ENCODE measurements at regions not wholly inside any gene's neighbourhood (a gene's known extent, or its start where the extent isn't known, plus 50 kb on each side); places are given as distances from the start of the nearest gene placed in this dataset.

DNA sequence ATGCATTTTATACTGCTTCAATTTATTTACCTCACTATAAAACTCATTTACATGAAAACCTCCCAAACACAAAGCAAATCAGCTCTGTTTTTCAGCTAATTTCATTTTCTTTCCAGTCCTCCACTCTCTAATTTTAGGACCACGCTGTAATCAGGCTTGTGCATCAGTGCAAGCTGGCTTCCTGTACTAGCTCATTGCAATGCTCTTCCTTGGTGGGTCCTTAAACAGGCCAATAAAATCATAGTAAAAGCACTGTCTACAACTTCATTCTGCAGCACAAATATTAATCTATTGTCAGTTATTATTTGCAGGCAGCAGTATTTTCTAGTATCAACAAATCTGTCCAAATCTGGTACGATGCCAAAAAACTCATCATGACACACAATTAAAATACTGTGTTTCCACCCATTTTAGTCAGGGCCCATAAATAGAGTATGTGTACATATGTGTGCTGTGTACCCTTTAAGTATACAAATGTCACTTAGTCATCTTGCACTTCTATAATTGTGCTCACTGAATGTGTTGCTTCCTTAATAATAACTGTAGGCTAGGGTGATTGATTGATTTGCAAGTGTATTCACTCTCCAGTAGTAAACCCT is 178.2 kb upstream of the HCCS start:
- H3K4me1 ChIP-seq (ENCODE audit: insufficient read depth, low read length) = no peaks in the 10 kb centered on the region
- H3K4me3 ChIP-seq (ENCODE audit: insufficient read depth, low read depth, low read length) = no peak overlapping the region
- H3K9me3 ChIP-seq (ENCODE audit: insufficient read depth, low read depth, low read length) = no peaks in the 10 kb centered on the region
- no peak overlapping the region for H3K4me2 ChIP-seq (ENCODE audit: low read length)
- H3K9ac ChIP-seq (ENCODE audit: low read length) = no peak overlapping the region
- peak; percentile 86 for FAIRE-seq
- H3K36me3 ChIP-seq (ENCODE audit: insufficient read depth, low read length) = no peaks in the 10 kb centered on the region
- H3K36me3 Mint-ChIP-seq (ENCODE audit: low read depth, unreplicated experiment) = no peaks in the 10 kb centered on the region
- no peak overlapping the region for H2AFZ ChIP-seq (ENCODE audit: low read depth, low read length)
- no peak overlapping the region for H3K4me3 Mint-ChIP-seq (ENCODE audit: unreplicated experiment)
- TF ChIP-seq, protein P1, sequence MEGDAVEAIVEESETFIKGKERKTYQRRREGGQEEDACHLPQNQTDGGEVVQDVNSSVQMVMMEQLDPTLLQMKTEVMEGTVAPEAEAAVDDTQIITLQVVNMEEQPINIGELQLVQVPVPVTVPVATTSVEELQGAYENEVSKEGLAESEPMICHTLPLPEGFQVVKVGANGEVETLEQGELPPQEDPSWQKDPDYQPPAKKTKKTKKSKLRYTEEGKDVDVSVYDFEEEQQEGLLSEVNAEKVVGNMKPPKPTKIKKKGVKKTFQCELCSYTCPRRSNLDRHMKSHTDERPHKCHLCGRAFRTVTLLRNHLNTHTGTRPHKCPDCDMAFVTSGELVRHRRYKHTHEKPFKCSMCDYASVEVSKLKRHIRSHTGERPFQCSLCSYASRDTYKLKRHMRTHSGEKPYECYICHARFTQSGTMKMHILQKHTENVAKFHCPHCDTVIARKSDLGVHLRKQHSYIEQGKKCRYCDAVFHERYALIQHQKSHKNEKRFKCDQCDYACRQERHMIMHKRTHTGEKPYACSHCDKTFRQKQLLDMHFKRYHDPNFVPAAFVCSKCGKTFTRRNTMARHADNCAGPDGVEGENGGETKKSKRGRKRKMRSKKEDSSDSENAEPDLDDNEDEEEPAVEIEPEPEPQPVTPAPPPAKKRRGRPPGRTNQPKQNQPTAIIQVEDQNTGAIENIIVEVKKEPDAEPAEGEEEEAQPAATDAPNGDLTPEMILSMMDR (IDR thresholded peaks at IDR 0.05; ENCODE audit: insufficient read depth, low read depth, low read length) = no peak
- no peak for TF ChIP-seq EZH2 (IDR thresholded peaks at IDR 0.05; ENCODE audit: insufficient read depth, low read length)
- no peaks in the 10 kb centered on the region for H3K27me3 Mint-ChIP-seq (ENCODE audit: low read depth, unreplicated experiment)
- H3K27ac ChIP-seq (ENCODE audit: low read depth, low read length) = no peak overlapping the region
- no peaks in the 10 kb centered on the region for H3K79me2 ChIP-seq (ENCODE audit: insufficient read depth, low read length)
- DNase-seq (ENCODE audit: low read depth) = no peak
- no peaks in the 10 kb centered on the region for H4K20me1 ChIP-seq (ENCODE audit: insufficient read depth, low read length)
- H3K27me3 ChIP-seq (ENCODE audit: insufficient read depth, low read length) = no peaks in the 10 kb centered on the region
- H3K27ac Mint-ChIP-seq (ENCODE audit: unreplicated experiment) = no peak overlapping the region
- H3K4me1 Mint-ChIP-seq (ENCODE audit: low read depth, unreplicated experiment) = no peaks in the 10 kb centered on the region
- no peaks in the 10 kb centered on the region for H3K9me3 Mint-ChIP-seq (ENCODE audit: unreplicated experiment)

DNA sequence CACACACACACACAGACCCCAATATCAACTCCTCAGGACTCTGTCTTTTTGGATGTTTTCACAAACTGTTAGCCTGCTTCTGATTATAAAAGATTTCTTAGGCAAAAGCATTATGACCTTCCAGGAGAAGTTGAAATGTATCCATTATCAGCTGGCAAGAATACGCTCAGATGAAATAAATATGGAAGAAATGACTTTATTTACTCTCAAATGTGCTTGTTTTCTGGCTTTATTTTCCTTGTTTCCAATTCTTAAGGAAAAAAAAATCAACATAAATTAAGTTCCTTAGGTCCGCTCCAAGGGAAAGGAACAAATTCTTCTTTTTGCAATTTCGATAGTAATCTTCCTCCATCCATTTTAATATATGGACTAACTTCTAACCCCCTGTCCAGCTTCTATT is 175.6 kb upstream of the HCCS start:
- Histone ChIP-seq H2AFZ (ENCODE audit: low read depth, low read length) (no peak overlapping the region), H3K9ac (ENCODE audit: low read length) (no peak overlapping the region), H3K27ac (ENCODE audit: low read depth, low read length) (no peak overlapping the region), H3K4me2 (ENCODE audit: low read length) (no peak overlapping the region), H3K4me1 (ENCODE audit: insufficient read depth, low read length) (no peaks in the 10 kb centered on the region), H3K36me3 (ENCODE audit: insufficient read depth, low read length) (no peaks in the 10 kb centered on the region), H4K20me1 (ENCODE audit: insufficient read depth, low read length) (no peaks in the 10 kb centered on the region), H3K9me3 (ENCODE audit: insufficient read depth, low read depth, low read length) (no peaks in the 10 kb centered on the region), H3K4me3 (ENCODE audit: insufficient read depth, low read depth, low read length) (no peak overlapping the region), H3K79me2 (ENCODE audit: insufficient read depth, low read length) (no peaks in the 10 kb centered on the region), H3K27me3 (ENCODE audit: insufficient read depth, low read length) (no peaks in the 10 kb centered on the region)
- Mint-ChIP-seq H3K36me3 (ENCODE audit: low read depth, unreplicated experiment) (no peaks in the 10 kb centered on the region), H3K27ac (ENCODE audit: unreplicated experiment) (no peak overlapping the region), H3K4me3 (ENCODE audit: unreplicated experiment) (no peak overlapping the region), H3K4me1 (ENCODE audit: low read depth, unreplicated experiment) (peaks cover 9% of the 10 kb centered on the region), H3K27me3 (ENCODE audit: low read depth, unreplicated experiment) (no peaks in the 10 kb centered on the region), H3K9me3 (ENCODE audit: unreplicated experiment) (no peaks in the 10 kb centered on the region)
- FAIRE-seq (no peak), DNase-seq (ENCODE audit: low read depth) (no peak)
- TF ChIP-seq, protein P1 (IDR thresholded peaks at IDR 0.05; ENCODE audit: insufficient read depth, low read depth, low read length) = no peak
- no peak for TF ChIP-seq EZH2 (IDR thresholded peaks at IDR 0.05; ENCODE audit: insufficient read depth, low read length)

DNA sequence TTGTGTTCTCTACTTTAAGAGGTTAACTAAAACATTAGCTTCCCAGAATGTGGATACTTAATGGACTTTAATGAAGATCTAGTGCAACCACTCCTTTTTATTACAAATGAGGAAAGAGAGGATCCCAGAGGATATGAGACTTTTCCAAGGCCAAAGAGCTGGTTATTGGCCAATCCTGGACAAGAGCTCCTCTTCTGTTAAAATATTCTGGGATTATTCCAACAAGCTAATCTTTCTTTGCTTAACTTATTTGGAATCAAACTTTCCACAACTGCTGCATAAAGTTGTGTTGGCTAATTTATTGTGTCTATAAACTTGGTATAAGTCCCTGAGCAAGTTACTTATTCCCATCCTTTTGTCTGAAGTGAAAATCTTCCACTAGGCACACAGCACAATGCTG is 174.2 kb upstream of the HCCS start:
- no peak overlapping the region for H3K27ac Mint-ChIP-seq (ENCODE audit: unreplicated experiment)
- no peak for FAIRE-seq
- H4K20me1 ChIP-seq (ENCODE audit: insufficient read depth, low read length) = no peaks in the 10 kb centered on the region

More for the DNA sequence above, 174.2 kb upstream of the HCCS start:
- no peaks in the 10 kb centered on the region for H3K36me3 ChIP-seq (ENCODE audit: insufficient read depth, low read length)
- no peak overlapping the region for H3K4me2 ChIP-seq (ENCODE audit: low read length)
- Mint-ChIP-seq H3K27me3 (ENCODE audit: low read depth, unreplicated experiment) (no peaks in the 10 kb centered on the region), H3K9me3 (ENCODE audit: unreplicated experiment) (no peaks in the 10 kb centered on the region), H3K4me3 (ENCODE audit: unreplicated experiment) (no peak overlapping the region), H3K4me1 (ENCODE audit: low read depth, unreplicated experiment) (peaks cover 9% of the 10 kb centered on the region), H3K36me3 (ENCODE audit: low read depth, unreplicated experiment) (no peaks in the 10 kb centered on the region)
- H3K27me3 ChIP-seq (ENCODE audit: insufficient read depth, low read length) = no peaks in the 10 kb centered on the region
- H3K79me2 ChIP-seq (ENCODE audit: insufficient read depth, low read length) = no peaks in the 10 kb centered on the region
- DNase-seq (ENCODE audit: low read depth) = no peak
- H3K4me3 ChIP-seq (ENCODE audit: insufficient read depth, low read depth, low read length) = no peak overlapping the region
- no peak overlapping the region for H3K9ac ChIP-seq (ENCODE audit: low read length)
- no peak overlapping the region for H3K27ac ChIP-seq (ENCODE audit: low read depth, low read length)
- H2AFZ ChIP-seq (ENCODE audit: low read depth, low read length) = no peak overlapping the region
- TF ChIP-seq EZH2 (IDR thresholded peaks at IDR 0.05; ENCODE audit: insufficient read depth, low read length) = no peak
- TF ChIP-seq, protein P1 (IDR thresholded peaks at IDR 0.05; ENCODE audit: insufficient read depth, low read depth, low read length) = no peak
- no peaks in the 10 kb centered on the region for H3K9me3 ChIP-seq (ENCODE audit: insufficient read depth, low read depth, low read length)
- no peaks in the 10 kb centered on the region for H3K4me1 ChIP-seq (ENCODE audit: insufficient read depth, low read length)

Data from astrocyte (in vitro differentiated cells and primary cell).